ENCODE measurements at regions not wholly inside any gene's neighbourhood (a gene's known extent, or its start where the extent isn't known, plus 50 kb on each side); places are given as distances from the start of the nearest gene placed in this dataset.
"Not testable (repeated sequence)": the region's sequence is repeated elsewhere in the genome, so short reads cannot be mapped to it uniquely, and the experiment has no call there.

DNA sequence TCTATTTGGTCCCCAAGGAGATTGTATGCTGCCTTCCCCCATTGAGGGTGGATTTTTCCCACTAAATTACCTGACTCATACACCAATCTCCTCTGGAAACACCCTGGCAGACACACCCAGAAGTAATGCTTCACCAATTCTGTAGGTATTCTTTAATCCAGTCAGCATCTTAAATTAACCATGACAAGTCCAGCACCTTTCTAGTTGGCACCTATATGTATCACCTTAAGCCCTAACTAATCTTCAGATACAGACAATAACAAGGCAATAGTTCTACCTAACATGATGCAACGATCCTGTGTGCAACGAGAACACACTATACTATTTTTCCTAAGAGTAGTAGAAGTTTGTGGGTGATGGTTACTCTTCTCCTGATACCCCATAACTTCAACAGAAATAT lies 473.3 kb upstream of the NPAP1 start:
- TF ChIP-seq POLR2A (IDR thresholded peaks at IDR 0.05; ENCODE audit: low read length); GATA1 (IDR thresholded peaks at IDR 0.05; ENCODE audit: low read depth, low read length): not testable (repeated sequence)
